Fibroblast of skin of right quadriceps (primary cell): ENCODE measurements at regions not wholly inside any gene's neighbourhood (a gene's known extent, or its start where the extent isn't known, plus 50 kb on each side); places are given as distances from the start of the nearest gene placed in this dataset.
A peak's percentile ranks its signal among the peaks of the same experiment; 100 is the strongest.
"Not testable (repeated sequence)": the region's sequence is repeated elsewhere in the genome, so short reads cannot be mapped to it uniquely, and the experiment has no call there.

ENCODE experiments used
- DNase-seq: peaks from one replicate; pipeline ENCODE4 v3.0.0-alpha.2; 2013

DNA sequence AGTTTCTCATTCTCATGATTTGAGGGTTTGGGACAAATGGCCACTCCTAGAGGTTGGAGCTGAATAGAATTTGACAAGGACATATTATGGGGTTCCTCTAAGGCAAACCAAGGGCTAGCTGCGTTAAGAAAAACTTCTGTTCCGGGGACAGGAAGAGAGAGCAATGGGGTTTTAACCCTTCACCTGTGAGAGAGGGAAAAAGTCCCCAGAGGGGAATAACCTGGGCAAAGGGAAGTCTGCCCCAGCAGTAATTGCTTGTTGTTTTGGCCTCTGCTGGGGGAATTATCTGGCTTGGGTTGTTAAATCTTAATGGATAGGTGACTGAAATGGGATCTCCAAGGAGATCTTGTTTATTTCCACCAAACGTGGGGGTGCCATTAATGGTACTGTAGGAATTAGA lies 110.1 kb upstream of the MOCS2 start:
- no peak for DNase-seq

GRCh38 chr5:53233645-53234405 lies 124.3 kb upstream of the MOCS2 start:
- DNase-seq, result no peak

GRCh38 chr5:53236683-53237082 lies 127.1 kb upstream of the MOCS2 start:
- DNase-seq, result no peak

GRCh38 chr5:53237876-53238275 lies 128.3 kb upstream of the MOCS2 start:
- no peak for DNase-seq

DNA sequence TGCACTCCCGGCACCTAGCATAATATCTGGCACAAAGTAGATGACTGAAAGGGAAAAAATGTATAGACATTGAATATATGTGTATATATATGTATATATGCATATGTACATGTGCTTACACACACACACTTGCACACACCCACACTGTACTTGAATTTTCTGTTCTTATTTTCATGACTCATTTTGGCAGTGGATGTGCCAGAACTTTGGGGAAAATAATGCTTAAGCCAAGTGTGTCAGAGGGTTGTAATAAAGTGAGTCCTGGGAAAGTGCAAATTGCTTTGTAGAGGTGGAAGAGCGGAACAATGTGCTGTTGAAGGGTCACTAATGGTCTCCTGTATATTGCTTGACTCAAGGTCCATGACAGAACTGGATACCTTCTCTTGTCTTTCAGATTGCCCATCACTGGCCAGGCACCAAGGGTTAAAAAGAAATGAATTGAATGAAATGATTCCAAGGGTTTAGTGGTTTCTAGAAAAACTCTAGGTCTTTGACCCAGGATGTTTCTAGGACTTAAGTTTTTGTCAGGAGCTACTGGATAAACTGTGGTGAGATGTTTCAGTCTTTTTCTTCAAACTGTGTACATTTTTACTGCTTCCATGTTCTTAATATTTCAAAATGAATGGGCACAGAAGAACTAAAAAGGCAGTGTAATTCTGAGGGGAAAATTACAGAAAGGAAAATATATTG lies 129.9 kb upstream of the MOCS2 start:
- peak; percentile 15 for DNase-seq

DNA sequence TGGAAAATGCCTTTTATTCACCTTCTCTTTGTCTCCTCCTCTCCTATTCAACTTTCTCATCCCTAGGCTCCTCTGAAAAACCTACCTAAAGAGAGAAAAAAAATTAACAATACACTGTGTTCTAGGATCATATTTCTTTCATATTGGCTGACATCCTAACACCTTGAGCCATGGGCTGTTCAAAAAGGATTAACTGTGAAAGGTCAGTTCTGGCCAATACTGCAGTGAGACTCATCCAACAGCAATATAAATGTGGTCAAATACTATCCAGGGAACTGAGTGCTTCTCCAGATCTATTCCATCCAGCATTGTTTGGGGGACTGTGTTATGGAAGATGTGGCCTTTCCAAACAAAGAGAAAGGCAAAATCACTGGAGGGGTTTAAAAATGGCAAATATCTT lies 131.1 kb upstream of the MOCS2 start:
- DNase-seq, result no peak

- DNase-seq, result no peak
Observed at GRCh38 chr5:53241572-53241971, 132.0 kb upstream of the MOCS2 start.

DNA sequence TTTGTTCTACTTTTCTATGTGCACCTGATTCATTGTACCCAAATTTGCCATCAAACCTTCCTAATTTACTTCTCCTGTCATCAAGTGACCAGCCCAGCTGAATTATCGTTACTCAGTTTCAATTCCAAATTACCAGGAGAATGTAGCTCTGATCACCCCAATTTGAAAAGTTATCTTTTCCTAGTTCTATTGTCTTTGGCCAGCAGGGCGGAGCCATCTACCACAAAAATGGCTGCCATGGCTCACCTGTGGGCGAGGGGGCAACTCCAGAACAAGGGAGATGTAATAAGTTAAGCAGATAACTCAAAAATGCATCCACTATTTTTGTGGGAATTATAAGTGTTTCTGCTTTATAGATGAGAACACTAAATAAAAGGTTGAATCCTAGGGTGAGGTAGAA lies 133.8 kb upstream of the MOCS2 start:
- no peak for DNase-seq

- DNase-seq, result peak; percentile 90
Observed at GRCh38 chr5:53246042-53246836, 136.7 kb upstream of the MOCS2 start.

DNA sequence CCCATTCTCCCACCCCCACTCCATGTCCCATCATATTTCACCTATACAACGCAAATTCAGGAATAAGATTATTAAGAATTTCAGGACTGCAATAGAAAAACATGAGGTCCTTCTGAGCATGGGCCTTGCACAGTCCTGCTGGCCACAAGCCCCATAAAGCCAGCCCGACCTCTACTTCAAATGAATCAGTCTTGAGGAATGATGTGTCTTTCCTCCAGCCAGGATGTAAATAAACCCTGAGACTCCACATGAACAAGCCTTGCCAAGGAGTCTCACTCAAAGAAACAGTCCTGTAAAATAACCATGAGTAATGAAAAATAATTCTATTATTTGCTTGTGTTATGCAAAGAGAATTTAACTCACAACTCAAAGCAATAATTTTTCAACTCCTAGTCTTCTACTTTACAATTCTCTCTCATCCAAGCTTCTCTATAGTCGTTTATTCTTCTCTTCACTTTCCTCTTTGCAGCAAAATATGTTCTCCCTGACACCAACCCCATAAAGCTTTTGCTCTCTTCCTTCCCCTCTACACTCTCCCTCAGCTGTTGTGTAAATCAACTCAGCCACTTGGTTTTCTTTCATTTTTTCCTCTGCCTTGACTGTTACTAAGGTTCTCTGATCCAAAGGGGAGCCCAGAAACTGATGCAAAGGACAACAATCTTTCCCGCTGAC lies 140.1 kb upstream of the MOCS2 start:
- peak; percentile 93 for DNase-seq

- no peak for DNase-seq
Observed at GRCh38 chr5:53250201-53250550, 140.6 kb upstream of the MOCS2 start.

DNA sequence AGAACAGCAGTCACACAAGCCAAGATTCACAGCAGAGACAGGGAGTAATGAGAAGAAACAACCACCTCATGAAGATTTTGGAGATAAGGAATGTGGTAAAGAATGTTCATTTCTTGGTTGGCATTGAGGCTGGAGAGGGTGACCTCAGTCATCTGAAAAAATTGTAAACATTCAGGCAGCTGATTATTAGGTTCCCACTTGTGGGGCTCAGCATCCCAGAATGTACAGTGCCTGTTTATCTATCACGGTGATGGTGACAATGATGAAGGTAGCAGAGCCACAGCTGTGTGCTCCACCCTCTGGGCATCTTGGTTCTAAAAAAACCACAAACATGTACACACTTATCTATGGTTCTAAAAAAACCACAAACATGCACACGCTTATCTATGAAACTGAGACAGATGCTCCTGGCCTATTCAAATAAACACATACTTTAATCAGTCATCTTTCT lies 143.9 kb upstream of the MOCS2 start:
- peak; percentile 81 for DNase-seq

GRCh38 chr5:53256746-53257145 lies 147.2 kb upstream of the MOCS2 start:
- DNase-seq, result peak; percentile 24

DNA sequence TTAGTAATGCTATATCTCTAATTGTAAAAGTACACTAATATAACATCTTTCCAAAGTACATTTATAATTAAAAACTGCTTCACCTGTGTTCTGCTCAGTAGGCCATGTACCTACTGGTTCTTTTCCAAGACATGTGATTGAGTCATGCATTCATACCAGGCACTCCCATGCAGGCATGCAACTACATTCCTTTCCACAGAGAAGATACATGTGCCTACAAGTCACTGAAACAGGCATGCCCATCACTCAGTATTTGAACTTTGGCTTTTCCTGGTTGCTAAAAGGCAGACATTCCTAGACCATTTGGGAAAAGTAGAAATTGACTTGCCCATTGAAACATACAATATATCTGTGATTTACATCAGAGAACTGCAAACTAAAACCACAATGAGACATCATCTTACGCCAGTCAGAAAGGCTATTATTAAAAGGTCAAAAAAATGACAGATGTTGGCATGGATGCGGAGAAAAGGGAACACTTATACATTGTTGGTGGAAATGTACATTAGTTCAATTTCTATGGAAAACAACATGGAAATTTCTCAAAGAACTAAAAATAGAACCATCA lies 148.3 kb upstream of the MOCS2 start:
- no peak for DNase-seq

- no peak for DNase-seq
Observed at GRCh38 chr5:53259176-53259575, 149.6 kb upstream of the MOCS2 start.

GRCh38 chr5:53260446-53260845 lies 150.9 kb upstream of the MOCS2 start:
- DNase-seq, result no peak

DNA sequence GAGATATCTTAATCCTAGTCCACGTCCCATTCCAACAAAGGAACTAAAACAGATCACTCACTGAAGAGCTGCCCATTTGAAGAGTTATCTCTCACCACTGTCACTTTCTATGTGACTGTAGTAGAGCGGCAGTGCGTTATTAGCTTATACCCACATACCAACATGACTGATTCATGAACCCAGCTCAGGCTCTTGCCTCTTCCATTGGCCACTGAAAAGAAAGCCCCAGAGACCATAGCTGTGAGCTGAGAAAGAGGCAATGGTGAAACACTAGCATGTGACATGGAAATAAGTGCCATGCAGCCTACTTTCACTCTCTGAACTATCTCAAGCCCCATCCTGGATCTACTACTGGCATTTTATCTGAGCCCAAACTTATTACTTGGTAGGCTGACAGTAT lies 151.7 kb upstream of the MOCS2 start:
- peak; percentile 56 for DNase-seq

- peak; percentile 58 for DNase-seq
Observed at GRCh38 chr5:53262348-53262970, 152.9 kb upstream of the MOCS2 start.

DNA sequence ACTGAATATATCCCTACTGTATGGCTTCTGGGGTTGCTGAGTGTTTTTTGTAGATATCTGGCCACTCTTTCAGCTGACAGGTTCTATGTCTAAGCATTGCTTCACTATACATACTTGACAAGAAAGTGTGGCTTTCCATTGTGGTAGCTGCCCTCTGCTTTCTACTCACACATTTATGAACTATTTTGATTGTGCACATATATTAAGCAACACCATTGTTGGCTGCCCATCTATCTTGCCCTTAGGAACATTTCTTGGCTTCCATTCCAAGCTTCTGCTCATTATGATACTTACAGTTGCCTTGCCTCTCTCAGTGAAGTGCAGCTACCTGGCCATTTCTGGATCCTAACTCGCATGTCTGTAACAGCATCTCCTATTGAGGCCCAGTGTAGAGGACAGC lies 153.6 kb upstream of the MOCS2 start:
- no peak for DNase-seq

DNA sequence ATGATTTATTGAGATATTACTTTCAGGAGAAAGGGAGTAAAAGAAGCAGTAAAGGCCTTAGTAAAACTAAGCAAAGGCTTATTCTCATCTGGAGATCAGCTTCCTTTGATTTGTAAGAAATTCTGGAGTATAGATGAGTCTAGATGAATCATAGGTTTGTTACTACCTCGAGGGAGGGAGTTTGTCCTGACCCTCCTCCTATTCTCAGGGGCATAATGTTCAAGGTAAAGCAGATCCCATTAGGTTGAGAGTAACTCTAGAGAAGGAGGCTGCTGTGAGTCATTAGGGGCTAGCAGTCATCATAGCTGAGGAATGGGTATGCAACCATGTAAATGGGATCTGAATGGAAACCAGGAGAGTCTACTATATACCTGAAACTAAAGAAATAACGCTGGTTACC lies 155.5 kb upstream of the MOCS2 start:
- no peak for DNase-seq

GRCh38 chr5:53268241-53268640 lies 158.7 kb upstream of the MOCS2 start:
- DNase-seq, result not testable (repeated sequence)

DNA sequence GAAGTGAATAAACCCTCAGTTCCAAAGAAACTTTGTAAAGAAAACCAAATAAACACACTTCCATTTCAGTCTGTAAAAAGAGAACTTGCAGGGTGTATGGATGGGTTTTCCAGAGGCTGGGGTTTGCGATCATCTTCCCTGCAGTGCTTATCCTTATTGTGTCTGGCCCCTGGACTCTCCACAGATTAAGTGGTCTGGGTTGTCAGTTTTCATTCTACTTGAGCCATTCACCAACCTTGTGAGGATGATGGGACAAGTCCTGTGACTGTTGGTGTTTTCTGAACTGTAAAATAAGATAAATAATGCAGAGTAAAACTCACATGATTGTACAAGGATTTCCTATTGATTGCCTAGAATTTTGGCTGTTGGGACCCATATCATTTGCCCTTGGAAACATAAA lies 166.1 kb upstream of the MOCS2 start:
- no peak for DNase-seq
